ENCODE measurements at regions not wholly inside any gene's neighbourhood (a gene's known extent, or its start where the extent isn't known, plus 50 kb on each side); places are given as distances from the start of the nearest gene placed in this dataset.

DNA sequence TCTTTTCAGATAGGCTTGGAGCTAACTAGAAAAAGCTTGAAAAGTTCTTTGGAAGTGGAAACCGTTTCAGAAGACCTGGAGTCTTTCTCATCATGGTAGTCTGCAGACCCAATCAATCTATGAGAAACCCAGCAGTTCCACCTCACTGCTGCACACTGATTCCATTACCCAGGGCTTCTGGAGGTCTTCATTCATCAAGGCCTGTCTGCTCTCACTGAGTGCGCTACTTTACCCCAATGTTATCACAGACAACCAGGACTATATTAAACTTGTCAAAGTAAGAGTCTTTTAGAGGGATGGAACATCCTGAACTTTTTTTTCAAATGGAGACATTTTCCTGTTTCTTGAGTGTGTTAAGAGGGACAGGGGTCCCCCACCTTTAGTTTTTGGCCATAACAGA lies 93.1 kb downstream of the BOD1 start:
- 58 to 74% (median 60%) methylated on average over 2 of the region's 2 CpGs for WGBS, 3 donors
- no peak for DNase-seq
- intact Hi-C loops (cut with DNase I) = no loop called here

DNA sequence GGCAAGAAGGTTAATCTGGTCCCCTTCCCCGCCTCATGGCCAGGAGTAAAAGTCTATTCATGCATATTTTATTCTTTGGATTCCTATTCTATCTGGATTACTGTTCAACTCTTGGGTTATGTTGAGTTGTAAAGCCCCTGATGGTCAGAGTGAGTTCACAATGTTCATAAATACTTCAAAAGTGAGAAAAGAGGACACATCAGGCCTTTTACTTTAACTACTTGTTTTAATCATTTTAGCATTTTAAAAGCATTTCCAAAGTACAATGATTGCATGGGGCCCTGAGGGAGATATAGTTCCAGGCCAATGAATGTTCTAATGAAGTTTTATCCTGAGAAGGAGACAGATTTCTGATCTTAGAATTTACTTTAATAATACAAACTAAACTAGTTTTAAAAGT lies 93.9 kb downstream of the BOD1 start:
- no peak overlapping the region for H3K27ac ChIP-seq
- WGBS, 3 donors = 85 to 92% (median 91%) methylated on average over 1 of the region's 1 CpG
- no peak overlapping the region for H3K4me3 ChIP-seq
- no peaks in the 10 kb centered on the region for H3K36me3 ChIP-seq
- DNase-seq = no peak
- H3K27me3 ChIP-seq = no peaks in the 10 kb centered on the region
- no peaks in the 10 kb centered on the region for H3K4me1 ChIP-seq (ENCODE audit: insufficient read depth)
- no peak for TF ChIP-seq EP300 (IDR thresholded peaks at IDR 0.05)
- TF ChIP-seq, protein P1, sequence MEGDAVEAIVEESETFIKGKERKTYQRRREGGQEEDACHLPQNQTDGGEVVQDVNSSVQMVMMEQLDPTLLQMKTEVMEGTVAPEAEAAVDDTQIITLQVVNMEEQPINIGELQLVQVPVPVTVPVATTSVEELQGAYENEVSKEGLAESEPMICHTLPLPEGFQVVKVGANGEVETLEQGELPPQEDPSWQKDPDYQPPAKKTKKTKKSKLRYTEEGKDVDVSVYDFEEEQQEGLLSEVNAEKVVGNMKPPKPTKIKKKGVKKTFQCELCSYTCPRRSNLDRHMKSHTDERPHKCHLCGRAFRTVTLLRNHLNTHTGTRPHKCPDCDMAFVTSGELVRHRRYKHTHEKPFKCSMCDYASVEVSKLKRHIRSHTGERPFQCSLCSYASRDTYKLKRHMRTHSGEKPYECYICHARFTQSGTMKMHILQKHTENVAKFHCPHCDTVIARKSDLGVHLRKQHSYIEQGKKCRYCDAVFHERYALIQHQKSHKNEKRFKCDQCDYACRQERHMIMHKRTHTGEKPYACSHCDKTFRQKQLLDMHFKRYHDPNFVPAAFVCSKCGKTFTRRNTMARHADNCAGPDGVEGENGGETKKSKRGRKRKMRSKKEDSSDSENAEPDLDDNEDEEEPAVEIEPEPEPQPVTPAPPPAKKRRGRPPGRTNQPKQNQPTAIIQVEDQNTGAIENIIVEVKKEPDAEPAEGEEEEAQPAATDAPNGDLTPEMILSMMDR (IDR thresholded peaks at IDR 0.05) = no peak
- no peak for TF ChIP-seq POLR2A (IDR thresholded peaks at IDR 0.05)
- intact Hi-C loops (cut with DNase I) = no loop called here
- no peaks in the 10 kb centered on the region for H3K9me3 ChIP-seq

More for the DNA sequence above, 93.1 kb downstream of the BOD1 start:
- TF ChIP-seq, protein P1 (IDR thresholded peaks at IDR 0.05) = no peak
- no peak for TF ChIP-seq POLR2A (IDR thresholded peaks at IDR 0.05)
- TF ChIP-seq EP300 (IDR thresholded peaks at IDR 0.05) = no peak
- Histone ChIP-seq H3K9me3 (no peaks in the 10 kb centered on the region), H3K36me3 (no peaks in the 10 kb centered on the region), H3K4me1 (ENCODE audit: insufficient read depth) (no peaks in the 10 kb centered on the region), H3K4me3 (no peak overlapping the region), H3K27ac (no peak overlapping the region), H3K27me3 (no peaks in the 10 kb centered on the region)

DNA sequence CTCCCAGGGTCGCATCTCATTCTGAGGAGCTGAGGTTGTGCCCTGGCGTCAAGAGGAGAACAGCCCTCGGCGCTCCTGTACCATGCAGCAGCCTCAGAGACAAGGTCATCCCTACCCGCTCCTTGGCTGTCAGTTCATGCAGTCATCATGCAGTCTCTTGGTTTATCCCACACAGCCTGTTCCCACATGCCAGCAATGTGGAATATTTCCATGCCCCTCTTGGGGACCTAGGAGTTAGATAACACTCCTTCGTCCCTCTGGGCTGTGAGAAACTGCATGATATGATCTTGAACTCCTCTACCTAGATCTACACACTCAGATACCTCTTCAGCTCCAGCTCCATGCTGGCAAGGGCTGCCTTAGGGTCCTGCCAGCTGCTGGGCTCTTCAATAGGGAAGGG lies 97.6 kb downstream of the BOD1 start:
- WGBS, 3 donors = 84 to 94% (median 92%) methylated on average over 6 of the region's 6 CpGs
- no peak overlapping the region for H3K27ac ChIP-seq
- no peak overlapping the region for H3K4me3 ChIP-seq
- H3K27me3 ChIP-seq = no peaks in the 10 kb centered on the region
- H3K4me1 ChIP-seq (ENCODE audit: insufficient read depth) = no peaks in the 10 kb centered on the region
- TF ChIP-seq, protein P1 (IDR thresholded peaks at IDR 0.05) = no peak
- no peak for DNase-seq
- H3K36me3 ChIP-seq = no peaks in the 10 kb centered on the region
- H3K9me3 ChIP-seq = no peaks in the 10 kb centered on the region
- intact Hi-C loops (cut with DNase I) = no loop called here

DNA sequence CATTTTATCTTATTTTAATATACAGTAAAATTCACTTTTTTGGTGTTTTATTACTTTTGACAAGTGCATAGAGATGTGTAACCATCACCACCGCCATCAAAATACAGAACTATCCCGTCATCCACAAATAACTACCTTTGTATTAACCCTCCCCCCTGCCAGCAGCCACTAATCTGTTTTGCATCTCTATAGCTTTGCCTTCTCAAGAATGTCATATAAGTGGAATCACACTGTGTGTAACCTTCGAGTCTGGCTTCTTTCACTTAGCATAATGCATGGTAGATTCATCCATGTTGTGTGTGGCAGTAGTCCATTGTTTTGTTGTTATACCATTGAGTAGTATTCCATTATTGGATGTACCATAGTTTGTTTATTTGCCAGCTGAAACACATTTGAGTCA lies 98.8 kb downstream of the BOD1 start:
- no peak for TF ChIP-seq EP300 (IDR thresholded peaks at IDR 0.05)
- TF ChIP-seq, protein P1 (IDR thresholded peaks at IDR 0.05) = no peak
- no peak for TF ChIP-seq POLR2A (IDR thresholded peaks at IDR 0.05)
- Histone ChIP-seq H3K36me3 (no peaks in the 10 kb centered on the region), H3K27ac (no peak overlapping the region), H3K27me3 (no peaks in the 10 kb centered on the region), H3K4me3 (no peak overlapping the region), H3K4me1 (ENCODE audit: insufficient read depth) (no peaks in the 10 kb centered on the region), H3K9me3 (no peaks in the 10 kb centered on the region)
- WGBS, 3 donors = 68 to 80% (median 77%) methylated on average over 3 of the region's 3 CpGs
- intact Hi-C loops (cut with DNase I) = no loop called here
- DNase-seq = no peak

DNA sequence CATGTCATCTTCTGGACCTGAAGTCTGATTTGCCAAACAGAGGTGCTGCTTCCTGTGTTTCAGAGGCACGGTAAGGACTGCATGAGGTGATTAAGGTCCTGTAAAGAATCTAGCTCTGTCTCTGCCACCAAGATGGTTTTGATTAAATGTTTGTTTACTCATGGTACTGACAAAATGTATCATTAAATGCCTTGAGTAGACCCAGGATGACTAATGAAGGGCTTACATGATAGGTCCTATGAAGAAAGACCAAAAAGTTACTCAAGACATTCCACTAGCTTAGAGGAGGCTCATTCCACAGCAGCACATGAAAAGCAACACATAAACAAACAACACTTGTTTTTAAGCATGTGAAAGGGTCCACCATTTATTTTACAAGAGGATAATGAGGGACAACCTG lies 100.9 kb downstream of the BOD1 start:
- no peak for DNase-seq
- 16 to 40% (median 26%) methylated on average over 1 of the region's 1 CpG for WGBS, 3 donors

More for the DNA sequence above, 100.9 kb downstream of the BOD1 start:
- Histone ChIP-seq H3K4me1 (ENCODE audit: insufficient read depth) (no peaks in the 10 kb centered on the region), H3K27me3 (no peaks in the 10 kb centered on the region), H3K36me3 (no peaks in the 10 kb centered on the region), H3K4me3 (no peak overlapping the region), H3K9me3 (no peaks in the 10 kb centered on the region), H3K27ac (no peak overlapping the region)
- intact Hi-C loops (cut with DNase I) = no loop called here
- TF ChIP-seq EP300 (IDR thresholded peaks at IDR 0.05) = no peak
- TF ChIP-seq, protein P1 (IDR thresholded peaks at IDR 0.05) = no peak
- no peak for TF ChIP-seq POLR2A (IDR thresholded peaks at IDR 0.05)
